Caco-2 (cell line): ENCODE measurements at regions not wholly inside any gene's neighbourhood (a gene's known extent, or its start where the extent isn't known, plus 50 kb on each side); places are given as distances from the start of the nearest gene placed in this dataset.

Experiments
- BruUV-seq: library from RNA; stranded (reverse); fragments of 400-500 nt; replicated peaks from 2 replicates; lab custom pipeline; 2021; lab: Mats Ljungman, UMichigan
- CTCF ChIA-PET: fragments of 300-600 bp; sonication (Branson Sonifier 250); formaldehyde crosslinking; loops from one replicate; lab custom pipeline; 2022; ENCODE audit warnings: antibody characterized with exemption; lab: Charles Lee
- POLR2A ChIA-PET: fragments of 300-600 bp; sonication (Branson Sonifier 250); formaldehyde crosslinking; loops from one replicate; lab custom pipeline; 2022; ENCODE audit warnings: antibody characterized with exemption; lab: Charles Lee
- DNase-seq, 2 experiments: peaks; one replicate each; pipeline versions ENCODE4 v3.0.0 to v3.0.0-alpha.2; 2020 to 2022
- H3K27me3 ChIP-seq: replicated peaks from 2 replicates; pipeline ENCODE4 v1.6.0; 2011; ENCODE audit warnings: low read length; ENCODE audit not compliant: control insufficient read depth, insufficient read depth
- H3K36me3 ChIP-seq: 2 replicates; pipeline ENCODE4 v1.5.1; 2011; ENCODE audit warnings: low read length; ENCODE audit not compliant: control insufficient read depth, insufficient read depth
- H3K4me1 ChIP-seq: fragments of 250-450 bp; sonication (Bioruptor Pico); 2 replicates; pipeline ENCODE4 v1.5.1; 2020; ENCODE audit warnings: mild to moderate bottlenecking
- H3K4me3 ChIP-seq: 2 replicates; pipeline ENCODE4 v1.5.1; 2011; ENCODE audit warnings: low read depth, mild to moderate bottlenecking, control low read depth, low read length
- H3K9me3 ChIP-seq: fragments of 250-450 bp; sonication (Bioruptor Pico); 2 replicates; pipeline ENCODE4 v1.5.1; 2020; ENCODE audit warnings: mild to moderate bottlenecking, moderate library complexity
- H3K27ac Mint-ChIP-seq: one replicate; pipeline ENCODE4 v1.8.0; 2022; ENCODE audit warnings: mixed read lengths; ENCODE audit not compliant: unreplicated experiment
- H3K27me3 Mint-ChIP-seq: one replicate; pipeline ENCODE4 v1.8.0; 2022; ENCODE audit warnings: mixed read lengths; ENCODE audit not compliant: insufficient read depth, unreplicated experiment
- H3K36me3 Mint-ChIP-seq: one replicate; pipeline ENCODE4 v1.8.0; 2022; ENCODE audit warnings: mild to moderate bottlenecking, mixed read lengths; ENCODE audit not compliant: insufficient read depth, unreplicated experiment
- H3K4me1 Mint-ChIP-seq: one replicate; pipeline ENCODE4 v1.8.0; 2022; ENCODE audit warnings: low read depth, mixed read lengths; ENCODE audit not compliant: unreplicated experiment
- H3K4me3 Mint-ChIP-seq: one replicate; pipeline ENCODE4 v1.8.0; 2022; ENCODE audit warnings: mild to moderate bottlenecking, moderate library complexity, mixed read lengths; ENCODE audit not compliant: unreplicated experiment
- H3K9me3 Mint-ChIP-seq: one replicate; pipeline ENCODE4 v1.8.0; 2022; ENCODE audit warnings: mixed read lengths; ENCODE audit not compliant: unreplicated experiment
- intact Hi-C: fragments of 100-400 bp; cut with micrococcal nuclease; formaldehyde crosslinking; loops from one replicate; pipeline ENCODE4 v1.10.0; 2022; ENCODE audit not compliant: unreplicated experiment
- TF ChIP-seq, protein P1 (sequence below), 2 experiments: fragments of 200-600 bp in 1 of 2; IDR thresholded peaks; 1 replicate in 1 of 2; 2 replicates in 1 of 2; pipeline versions ENCODE4 v1.5.1 to v1.8.0; 2011 to 2022; ENCODE audit warnings: antibody characterized with exemption in 1 of 2, control low read depth in 1 of 2, inconsistent platforms in 1 of 2, low read depth in 1 of 2, low read length in 1 of 2, mild to moderate bottlenecking in 1 of 2, moderate library complexity in 1 of 2; ENCODE audit not compliant: insufficient read depth in 1 of 2, severe bottlenecking in 1 of 2, unreplicated experiment in 1 of 2

DNA sequence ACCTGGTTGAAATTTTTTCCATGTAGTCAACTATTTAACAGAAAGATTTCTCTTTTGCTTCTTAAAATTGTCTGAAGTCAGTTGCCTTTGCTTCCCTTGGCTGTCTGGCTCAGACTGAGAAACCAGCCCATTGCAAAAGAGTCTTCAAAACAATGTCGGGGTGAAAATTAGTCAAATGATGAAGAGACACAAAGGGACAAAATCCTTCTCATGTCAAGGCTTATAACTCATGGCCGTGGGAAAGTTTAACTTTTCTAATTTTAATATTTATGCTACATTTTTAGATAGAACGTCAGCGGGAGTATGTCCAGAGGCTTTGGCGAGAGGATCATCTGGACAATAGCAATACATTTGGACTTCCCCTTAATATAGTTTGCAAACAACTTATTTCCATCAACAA lies 127.2 kb downstream of the CD164 start:
- peaks cover 6% of the 10 kb centered on the region for H3K36me3 Mint-ChIP-seq
- no peak overlapping the region for H3K27ac Mint-ChIP-seq
- no peak for DNase-seq
- H3K4me3 Mint-ChIP-seq: no peak overlapping the region
- H3K4me1 Mint-ChIP-seq: no peaks in the 10 kb centered on the region
- CTCF ChIA-PET: no interaction called here
- POLR2A ChIA-PET: no interaction called here
- no peaks in the 10 kb centered on the region for H3K27me3 Mint-ChIP-seq
- peaks cover 17% of the 10 kb centered on the region for H3K4me1 ChIP-seq
- no peaks in the 10 kb centered on the region for H3K27me3 ChIP-seq
- no peak overlapping the region for H3K4me3 ChIP-seq
- H3K9me3 Mint-ChIP-seq: no peaks in the 10 kb centered on the region
- intact Hi-C loops: no loop called here
- H3K9me3 ChIP-seq: no peaks in the 10 kb centered on the region
- no peaks in the 10 kb centered on the region; the same call in none of the 2 replicates for H3K36me3 ChIP-seq
- TF ChIP-seq, protein P1, sequence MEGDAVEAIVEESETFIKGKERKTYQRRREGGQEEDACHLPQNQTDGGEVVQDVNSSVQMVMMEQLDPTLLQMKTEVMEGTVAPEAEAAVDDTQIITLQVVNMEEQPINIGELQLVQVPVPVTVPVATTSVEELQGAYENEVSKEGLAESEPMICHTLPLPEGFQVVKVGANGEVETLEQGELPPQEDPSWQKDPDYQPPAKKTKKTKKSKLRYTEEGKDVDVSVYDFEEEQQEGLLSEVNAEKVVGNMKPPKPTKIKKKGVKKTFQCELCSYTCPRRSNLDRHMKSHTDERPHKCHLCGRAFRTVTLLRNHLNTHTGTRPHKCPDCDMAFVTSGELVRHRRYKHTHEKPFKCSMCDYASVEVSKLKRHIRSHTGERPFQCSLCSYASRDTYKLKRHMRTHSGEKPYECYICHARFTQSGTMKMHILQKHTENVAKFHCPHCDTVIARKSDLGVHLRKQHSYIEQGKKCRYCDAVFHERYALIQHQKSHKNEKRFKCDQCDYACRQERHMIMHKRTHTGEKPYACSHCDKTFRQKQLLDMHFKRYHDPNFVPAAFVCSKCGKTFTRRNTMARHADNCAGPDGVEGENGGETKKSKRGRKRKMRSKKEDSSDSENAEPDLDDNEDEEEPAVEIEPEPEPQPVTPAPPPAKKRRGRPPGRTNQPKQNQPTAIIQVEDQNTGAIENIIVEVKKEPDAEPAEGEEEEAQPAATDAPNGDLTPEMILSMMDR (IDR thresholded peaks at IDR 0.05; ENCODE audit: insufficient read depth in 1 of 2, low read depth in 1 of 2, low read length in 1 of 2, severe bottlenecking in 1 of 2, unreplicated experiment in 1 of 2): no peak
- no TSS peak for BruUV-seq

DNA sequence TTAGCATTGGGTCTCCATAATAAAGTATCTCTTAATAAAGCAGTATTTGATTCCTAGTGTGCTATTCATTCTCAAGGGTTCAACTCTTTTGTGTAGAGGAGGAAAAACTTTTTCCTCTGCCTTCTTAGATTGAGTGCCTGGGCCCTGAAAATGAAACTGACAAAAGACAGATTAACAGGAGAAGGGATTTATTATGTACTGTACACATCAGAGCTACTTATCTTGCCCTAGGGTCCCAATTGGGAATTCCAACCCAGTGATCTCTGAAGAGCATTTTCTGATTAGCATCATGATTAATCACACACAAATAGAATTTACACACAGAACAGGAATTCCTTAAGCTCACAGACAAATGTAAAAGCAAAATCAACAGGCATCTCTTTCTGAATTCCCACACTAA lies 128.9 kb downstream of the CD164 start:
- TF ChIP-seq, protein P1 (IDR thresholded peaks at IDR 0.05; ENCODE audit: insufficient read depth in 1 of 2, low read depth in 1 of 2, low read length in 1 of 2, severe bottlenecking in 1 of 2, unreplicated experiment in 1 of 2): no peak
- no peak overlapping the region for H3K4me3 ChIP-seq
- intact Hi-C loops: no loop called here
- H3K9me3 ChIP-seq: no peaks in the 10 kb centered on the region
- Mint-ChIP-seq H3K27ac (no peak overlapping the region), H3K4me1 (no peaks in the 10 kb centered on the region), H3K9me3 (no peaks in the 10 kb centered on the region), H3K27me3 (no peaks in the 10 kb centered on the region), H3K36me3 (peaks cover 6% of the 10 kb centered on the region), H3K4me3 (no peak overlapping the region)
- no peak for DNase-seq
- no peaks in the 10 kb centered on the region; the same call in none of the 2 replicates for H3K36me3 ChIP-seq
- H3K4me1 ChIP-seq: peaks cover 17% of the 10 kb centered on the region
- POLR2A ChIA-PET: no interaction called here
- H3K27me3 ChIP-seq: no peaks in the 10 kb centered on the region
- CTCF ChIA-PET: no interaction called here
- BruUV-seq: no TSS peak

DNA sequence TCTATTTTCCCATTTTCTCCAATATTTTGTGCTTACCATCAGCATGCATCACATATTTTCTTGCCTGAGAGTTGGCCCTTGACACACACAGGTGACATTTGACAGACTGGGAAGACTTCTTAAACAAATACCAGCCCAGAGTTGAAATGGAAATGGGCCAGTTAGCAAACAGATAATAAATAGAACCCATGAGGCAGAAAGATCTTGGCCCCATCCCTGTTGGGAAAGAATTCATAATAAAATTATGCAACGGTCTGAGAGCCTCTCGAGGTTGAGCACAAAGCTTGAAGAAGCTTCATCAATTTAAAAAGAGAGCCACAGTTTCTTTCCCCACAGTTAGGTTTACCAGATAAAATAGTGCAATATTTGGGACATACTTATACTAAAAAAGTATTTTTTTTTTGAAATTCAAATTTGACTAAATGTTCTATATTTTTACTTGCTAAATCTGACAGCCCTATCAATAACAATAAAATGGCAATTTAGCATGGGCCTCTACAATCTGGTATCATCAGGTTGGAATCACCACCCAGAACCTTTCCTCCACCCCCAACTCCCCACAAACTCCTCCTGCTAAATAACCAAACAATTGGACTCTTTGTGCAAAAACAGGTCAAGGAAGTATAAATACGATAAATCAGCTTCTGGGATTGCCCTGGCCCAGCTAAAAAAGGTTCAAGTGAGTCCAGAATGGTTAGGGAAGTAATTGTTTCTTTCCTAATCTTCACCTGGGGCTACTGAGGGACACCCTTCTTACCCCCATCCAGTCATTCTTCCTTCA lies 129.8 kb downstream of the CD164 start:
- peaks cover 6% of the 10 kb centered on the region for H3K36me3 Mint-ChIP-seq
- Histone ChIP-seq H3K9me3 (no peaks in the 10 kb centered on the region), H3K4me3 (no peak overlapping the region), H3K4me1 (peaks cover 17% of the 10 kb centered on the region), H3K27me3 (no peaks in the 10 kb centered on the region), H3K36me3 (no peaks in the 10 kb centered on the region; the same call in none of the 2 replicates)
- H3K4me3 Mint-ChIP-seq: peak overlapping the region; percentile 35
- H3K27me3 Mint-ChIP-seq: no peaks in the 10 kb centered on the region
- no peak overlapping the region for H3K27ac Mint-ChIP-seq
- DNase-seq: peak in 1 of 2 experiments; percentile 5
- POLR2A ChIA-PET: no interaction called here
- H3K4me1 Mint-ChIP-seq: no peaks in the 10 kb centered on the region
- no peaks in the 10 kb centered on the region for H3K9me3 Mint-ChIP-seq
- TF ChIP-seq, protein P1 (IDR thresholded peaks at IDR 0.05; ENCODE audit: insufficient read depth in 1 of 2, low read depth in 1 of 2, low read length in 1 of 2, severe bottlenecking in 1 of 2, unreplicated experiment in 1 of 2): no peak
- CTCF ChIA-PET: no interaction called here
- no TSS peak for BruUV-seq
- intact Hi-C loops: no loop called here
